OCI-LY7 (cell line): ENCODE measurements at regions not wholly inside any gene's neighbourhood (a gene's known extent, or its start where the extent isn't known, plus 50 kb on each side); places are given as distances from the start of the nearest gene placed in this dataset.

Experiments used
- CTCF ChIP-seq: fragments of 200-600 bp; sonication (generic); conservative IDR thresholded peaks from 2 replicates; pipeline ENCODE4 v1.5.1; 2014; ENCODE audit warnings: mild to moderate bottlenecking, antibody characterized with exemption, low read length, moderate library complexity, mixed read lengths
- EZH2phosphoT487 ChIP-seq: fragments of 200-600 bp; sonication (generic); IDR thresholded peaks from 2 replicates; pipeline ENCODE4 v1.6.1; 2018; ENCODE audit warnings: low read depth, borderline replicate concordance, mild to moderate bottlenecking, mixed run types, antibody characterized with exemption, low read length, moderate library complexity, mixed read lengths

- TF ChIP-seq EZH2phosphoT487 (no peak), CTCF (no peak)
Observed at GRCh38 chr22:48670731-48671130, 1156.9 kb downstream of the BRD1 start.
